CD14-positive monocyte (primary cell): ENCODE measurements at regions not wholly inside any gene's neighbourhood (a gene's known extent, or its start where the extent isn't known, plus 50 kb on each side); places are given as distances from the start of the nearest gene placed in this dataset.

Experiments used
- DNase-seq, 3 donors: peaks; one replicate each; pipeline ENCODE4 v3.0.0-alpha.2; 2011 to 2022
- H2AFZ ChIP-seq: 2 replicates; pipeline ENCODE4 v1.6.0; 2012; ENCODE audit warnings: mild to moderate bottlenecking, low read depth, low read length, inconsistent platforms; ENCODE audit not compliant: insufficient read depth, poor library complexity, severe bottlenecking
- H3K27ac ChIP-seq, 2 donors: 1 replicate in 1 of 2; 2 replicates in 1 of 2; pipeline ENCODE4 v1.5.1; 2012 to 2013; ENCODE audit warnings: low read length in 2 of 2, control low read depth in 1 of 2, inconsistent platforms in 1 of 2, low read depth in 1 of 2, mild to moderate bottlenecking in 1 of 2
- H3K27me3 ChIP-seq, 2 donors: one replicate each; pipeline versions ENCODE4 v1.6.0 to v1.6.1; 2011 to 2013; ENCODE audit warnings: low read length in 2 of 2; ENCODE audit not compliant: control insufficient read depth in 2 of 2, insufficient read depth in 2 of 2
- H3K36me3 ChIP-seq, 2 donors: replicated peaks in 1 of 2; 1 replicate in 1 of 2; 2 replicates in 1 of 2; pipeline versions ENCODE4 v1.5.1 to v1.6.1; 2012 to 2013; ENCODE audit warnings: low read length in 2 of 2, control low read depth in 1 of 2, inconsistent platforms in 1 of 2, mild to moderate bottlenecking in 1 of 2; ENCODE audit not compliant: insufficient read depth in 2 of 2, control insufficient read depth in 1 of 2
- H3K4me1 ChIP-seq, 2 donors: 1 replicate in 1 of 2; 2 replicates in 1 of 2; pipeline versions ENCODE4 v1.5.1 to v1.6.1; 2012 to 2013; ENCODE audit warnings: low read length in 2 of 2, control low read depth in 1 of 2, inconsistent platforms in 1 of 2, mild to moderate bottlenecking in 1 of 2, moderate library complexity in 1 of 2; ENCODE audit not compliant: insufficient read depth in 2 of 2, control insufficient read depth in 1 of 2
- H3K4me2 ChIP-seq: replicated peaks from 2 replicates; pipeline ENCODE3; 2012; ENCODE audit warnings: low read length, moderate library complexity, mild to moderate bottlenecking; ENCODE audit not compliant: poor library complexity, severe bottlenecking; ENCODE audit errors: extremely low read depth
- H3K4me3 ChIP-seq, 3 experiments: fragments of 200-600 bp in 1 of 3; sonication (generic) in 1 of 3; replicated peaks in 1 of 3; 1 replicate in 2 of 3; 2 replicates in 1 of 3; pipeline ENCODE4 v1.5.1; 2011 to 2013; ENCODE audit warnings: low read length in 3 of 3, mild to moderate bottlenecking in 3 of 3, control low read depth in 2 of 3, low read depth in 2 of 3, inconsistent platforms in 1 of 3, moderate library complexity in 1 of 3
- H3K79me2 ChIP-seq: 2 replicates; pipeline ENCODE4 v1.6.0; 2012; ENCODE audit warnings: mild to moderate bottlenecking, control low read depth, inconsistent platforms, low read length, moderate library complexity; ENCODE audit not compliant: insufficient read depth
- H3K9ac ChIP-seq: 2 replicates; pipeline ENCODE4 v1.6.0; 2017; ENCODE audit warnings: low read length, mild to moderate bottlenecking; ENCODE audit not compliant: insufficient read depth, poor library complexity, severe bottlenecking
- H3K9me3 ChIP-seq, 2 donors: replicated peaks in 1 of 2; 1 replicate in 1 of 2; 2 replicates in 1 of 2; pipeline versions ENCODE4 v1.5.1 to v1.6.1; 2012 to 2013; ENCODE audit warnings: low read length in 2 of 2, control low read depth in 1 of 2; ENCODE audit not compliant: control insufficient read depth in 1 of 2, insufficient read depth in 1 of 2
- H4K20me1 ChIP-seq: 2 replicates; pipeline ENCODE4 v1.6.0; 2012; ENCODE audit warnings: mild to moderate bottlenecking, low read length, control low read depth, moderate library complexity; ENCODE audit not compliant: insufficient read depth
- H3K27ac Mint-ChIP-seq, 7 donors: one replicate each; pipeline ENCODE4 v1.8.0; 2020; ENCODE audit warnings: mild to moderate bottlenecking in 7 of 7, mixed read lengths in 7 of 7, moderate library complexity in 6 of 7, inconsistent platforms in 2 of 7
- H3K27me3 Mint-ChIP-seq, 3 donors: one replicate each; pipeline ENCODE4 v1.8.0; 2021 to 2022; ENCODE audit warnings: low read depth in 3 of 3, mild to moderate bottlenecking in 3 of 3, mixed read lengths in 3 of 3, moderate library complexity in 3 of 3, inconsistent platforms in 1 of 3
- H3K36me3 Mint-ChIP-seq, 2 donors: one replicate each; pipeline ENCODE4 v1.8.0; 2020; ENCODE audit warnings: mixed read lengths in 2 of 2, inconsistent platforms in 1 of 2, mild to moderate bottlenecking in 1 of 2
- H3K4me1 Mint-ChIP-seq: one replicate; pipeline ENCODE4 v1.8.0; 2020; ENCODE audit warnings: mild to moderate bottlenecking, mixed read lengths
- H3K4me3 Mint-ChIP-seq, 2 donors: one replicate each; pipeline ENCODE4 v1.8.0; 2020; ENCODE audit warnings: mild to moderate bottlenecking in 2 of 2, mixed read lengths in 2 of 2, moderate library complexity in 1 of 2
- H3K9me3 Mint-ChIP-seq, 7 donors: one replicate each; pipeline ENCODE4 v1.8.0; 2020 to 2022; ENCODE audit warnings: mixed read lengths in 7 of 7, mild to moderate bottlenecking in 6 of 7, moderate library complexity in 6 of 7, inconsistent platforms in 2 of 7
- WGBS: methylation state at CpG from one replicate; pipeline ENCODE4 v1.1.5; 2013; ENCODE audit warnings: missing lambda C conversion rate; ENCODE audit not compliant: insufficient coverage; 5-methylcytosine and 5-hydroxymethylcytosine counted together
- intact Hi-C, 2 donors: fragments of 100-400 bp; cut with micrococcal nuclease; formaldehyde crosslinking; loops; one replicate each; pipeline versions ENCODE4 v1.15.0 to v1.15.1; 2023
- TF ChIP-seq, protein P1 (sequence below): fragments of 200-600 bp; IDR thresholded peaks from one replicate; pipeline ENCODE4 v1.8.0; 2022; ENCODE audit warnings: antibody characterized with exemption, mild to moderate bottlenecking

DNA sequence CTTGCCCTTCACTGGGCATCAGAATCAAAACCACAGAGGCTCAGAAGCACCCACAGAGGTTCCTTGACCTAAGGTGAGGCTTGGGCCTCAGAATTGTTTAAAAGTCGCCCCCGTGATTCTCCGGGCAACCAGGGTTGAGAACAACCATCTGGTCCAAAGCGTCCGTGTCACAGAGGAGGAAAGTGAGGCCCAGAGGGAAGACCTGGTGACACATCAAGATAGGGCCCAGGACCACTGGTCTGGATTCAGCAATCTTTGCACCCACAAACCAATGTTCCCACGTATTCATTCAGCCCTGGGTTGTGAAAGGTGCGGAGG, 272.6 kb downstream of the UACA start:
- Histone ChIP-seq H2AFZ (no peak overlapping the region), H3K27me3 (peaks cover 0 to under 1% of the 10 kb centered on the region in 2 donors), H4K20me1 (no peaks in the 10 kb centered on the region), H3K27ac (peak overlapping the region in 1 of 2 donors; percentile 86), H3K4me2 (no peak overlapping the region), H3K4me3 (no peak overlapping the region), H3K36me3 (no peaks in the 10 kb centered on the region), H3K9ac (no peak overlapping the region), H3K79me2 (no peaks in the 10 kb centered on the region), H3K4me1 (peaks cover 85 to 96% of the 10 kb centered on the region in 2 donors), H3K9me3 (no peaks in the 10 kb centered on the region)
- TF ChIP-seq, protein P1, sequence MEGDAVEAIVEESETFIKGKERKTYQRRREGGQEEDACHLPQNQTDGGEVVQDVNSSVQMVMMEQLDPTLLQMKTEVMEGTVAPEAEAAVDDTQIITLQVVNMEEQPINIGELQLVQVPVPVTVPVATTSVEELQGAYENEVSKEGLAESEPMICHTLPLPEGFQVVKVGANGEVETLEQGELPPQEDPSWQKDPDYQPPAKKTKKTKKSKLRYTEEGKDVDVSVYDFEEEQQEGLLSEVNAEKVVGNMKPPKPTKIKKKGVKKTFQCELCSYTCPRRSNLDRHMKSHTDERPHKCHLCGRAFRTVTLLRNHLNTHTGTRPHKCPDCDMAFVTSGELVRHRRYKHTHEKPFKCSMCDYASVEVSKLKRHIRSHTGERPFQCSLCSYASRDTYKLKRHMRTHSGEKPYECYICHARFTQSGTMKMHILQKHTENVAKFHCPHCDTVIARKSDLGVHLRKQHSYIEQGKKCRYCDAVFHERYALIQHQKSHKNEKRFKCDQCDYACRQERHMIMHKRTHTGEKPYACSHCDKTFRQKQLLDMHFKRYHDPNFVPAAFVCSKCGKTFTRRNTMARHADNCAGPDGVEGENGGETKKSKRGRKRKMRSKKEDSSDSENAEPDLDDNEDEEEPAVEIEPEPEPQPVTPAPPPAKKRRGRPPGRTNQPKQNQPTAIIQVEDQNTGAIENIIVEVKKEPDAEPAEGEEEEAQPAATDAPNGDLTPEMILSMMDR, result no peak
- Mint-ChIP-seq H3K4me1 (peaks cover 91% of the 10 kb centered on the region), H3K27ac (peak overlapping the region in 5 of 7 donors; percentile 69 to 99 (median 97)), H3K4me3 (peak overlapping the region in 1 of 2 donors; percentile 88), H3K27me3 (peaks cover 17 to 26% (median 24%) of the 10 kb centered on the region in 3 donors), H3K36me3 (peaks cover 26 to 27% of the 10 kb centered on the region in 2 donors), H3K9me3 (peaks cover 0 to 2% (median 0%) of the 10 kb centered on the region in 7 donors)
- no peak for DNase-seq
- WGBS, result 95% methylated on average over 5 of the region's 7 CpGs
- intact Hi-C loops, result no loop called here

DNA sequence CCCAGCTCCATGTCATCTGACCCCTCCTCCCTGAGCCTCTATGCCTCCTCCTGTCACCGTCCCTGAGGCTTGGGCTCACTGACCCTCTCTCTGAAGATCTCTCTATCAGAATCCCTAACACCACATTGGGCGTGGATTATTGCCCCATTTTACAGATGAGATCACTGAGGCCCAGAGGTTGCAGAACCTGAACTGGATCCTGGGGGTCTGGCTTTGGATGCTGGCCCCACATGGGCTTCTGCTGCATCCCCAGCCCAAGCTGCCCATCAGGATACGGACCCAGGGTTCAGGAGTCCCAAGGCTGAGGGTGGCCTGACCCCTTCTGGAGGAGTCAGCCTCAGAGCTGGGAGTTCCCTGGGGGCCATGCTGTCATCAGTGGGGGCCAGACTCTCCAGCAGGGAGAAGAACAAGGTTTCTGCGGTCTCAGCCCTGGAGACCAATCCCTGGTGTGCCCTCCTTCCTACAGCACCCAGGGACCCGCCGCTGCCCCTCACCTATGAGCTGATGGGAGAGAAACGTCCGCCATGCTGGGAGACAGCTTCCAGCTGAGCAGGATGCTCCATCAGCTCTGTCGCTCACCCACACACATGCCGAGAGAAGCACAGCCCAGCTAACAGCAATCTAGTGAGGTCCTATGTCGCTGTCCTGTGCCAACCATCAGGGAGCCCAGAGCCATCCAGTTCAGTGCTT, 273.1 kb downstream of the UACA start:
- Histone ChIP-seq H3K4me3 (no peak overlapping the region), H3K4me2 (no peak overlapping the region), H3K27me3 (no peaks in the 10 kb centered on the region), H2AFZ (no peak overlapping the region), H3K9me3 (no peaks in the 10 kb centered on the region), H4K20me1 (no peaks in the 10 kb centered on the region), H3K27ac (no peak overlapping the region), H3K79me2 (no peaks in the 10 kb centered on the region), H3K36me3 (no peaks in the 10 kb centered on the region), H3K4me1 (peaks cover 87 to 96% of the 10 kb centered on the region in 2 donors), H3K9ac (no peak overlapping the region)
- Mint-ChIP-seq H3K4me1 (peaks cover 92% of the 10 kb centered on the region), H3K27me3 (peaks cover 14 to 21% (median 21%) of the 10 kb centered on the region in 3 donors), H3K9me3 (peaks cover 0 to 2% (median 0%) of the 10 kb centered on the region in 7 donors), H3K4me3 (peak overlapping the region in 1 of 2 donors; percentile 88), H3K27ac (peak overlapping the region in 5 of 7 donors; percentile 69 to 99 (median 97)), H3K36me3 (peaks cover 26% of the 10 kb centered on the region in 2 donors)
- intact Hi-C loops, result no loop called here
- no peak for DNase-seq
- TF ChIP-seq, protein P1, result no peak
- 91% methylated on average over 8 of the region's 11 CpGs for WGBS
